Endothelial cell (in vitro differentiated cells): ENCODE measurements at regions not wholly inside any gene's neighbourhood (a gene's known extent, or its start where the extent isn't known, plus 50 kb on each side); places are given as distances from the start of the nearest gene placed in this dataset.
"Not testable (repeated sequence)": the region's sequence is repeated elsewhere in the genome, so short reads cannot be mapped to it uniquely, and the experiment has no call there.

Experiments
- DNase-seq: peaks from one replicate; pipeline ENCODE4 v3.0.0; 2021; ENCODE audit warnings: low spot score
- H3K27ac Mint-ChIP-seq: one replicate; pipeline ENCODE4 v1.8.0; 2021; ENCODE audit warnings: mixed read lengths, inconsistent platforms; ENCODE audit not compliant: unreplicated experiment
- H3K27me3 Mint-ChIP-seq: one replicate; pipeline ENCODE4 v1.8.0; 2021; ENCODE audit warnings: mild to moderate bottlenecking, moderate library complexity, mixed read lengths, inconsistent platforms; ENCODE audit not compliant: unreplicated experiment
- H3K36me3 Mint-ChIP-seq: one replicate; pipeline ENCODE4 v1.8.0; 2021; ENCODE audit warnings: mild to moderate bottlenecking, low read depth, mixed read lengths, inconsistent platforms; ENCODE audit not compliant: unreplicated experiment
- H3K4me1 Mint-ChIP-seq: one replicate; pipeline ENCODE4 v1.8.0; 2021; ENCODE audit warnings: mild to moderate bottlenecking, mixed read lengths, inconsistent platforms; ENCODE audit not compliant: unreplicated experiment
- H3K4me3 Mint-ChIP-seq: one replicate; pipeline ENCODE4 v1.8.0; 2021; ENCODE audit warnings: mild to moderate bottlenecking, mixed read lengths, inconsistent platforms; ENCODE audit not compliant: unreplicated experiment
- H3K9me3 Mint-ChIP-seq: one replicate; pipeline ENCODE4 v1.8.0; 2021; ENCODE audit warnings: mixed read lengths, inconsistent platforms; ENCODE audit not compliant: unreplicated experiment
- CTCF ChIP-seq: fragments of 200-600 bp; sonication (generic); IDR thresholded peaks from one replicate; pipeline ENCODE4 v1.5.0; 2021; ENCODE audit warnings: antibody characterized with exemption; ENCODE audit not compliant: unreplicated experiment

DNA sequence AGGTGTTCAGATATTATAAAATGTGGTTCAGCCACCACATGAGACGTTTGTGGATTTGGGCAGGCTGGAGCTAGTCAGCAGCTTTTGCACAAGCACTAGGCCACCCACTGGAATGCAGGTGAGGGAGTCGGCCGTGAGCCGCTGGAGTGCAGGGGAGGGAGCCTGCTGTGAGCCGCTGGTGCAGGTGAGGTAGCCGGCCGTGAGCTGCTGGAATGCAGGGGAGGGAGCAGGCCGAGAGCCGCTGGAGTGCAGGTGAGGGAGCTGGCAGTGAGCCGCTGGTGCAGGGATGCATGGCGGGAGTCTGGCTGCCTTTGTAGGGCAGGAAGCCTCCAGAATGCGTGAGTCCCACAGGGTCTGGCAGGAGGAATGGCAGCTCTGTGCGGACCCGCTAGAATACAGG lies 1907.6 kb upstream of the DEFB115 start:
- no peak for DNase-seq
- peak overlapping the region; percentile 73 for H3K4me3 Mint-ChIP-seq
- no peak for TF ChIP-seq CTCF
- H3K27me3 Mint-ChIP-seq: peaks cover 12% of the 10 kb centered on the region
- H3K4me1 Mint-ChIP-seq: no peaks in the 10 kb centered on the region
- peaks cover 50% of the 10 kb centered on the region for H3K9me3 Mint-ChIP-seq
- H3K36me3 Mint-ChIP-seq: peaks cover 9% of the 10 kb centered on the region
- H3K27ac Mint-ChIP-seq: no peak overlapping the region

GRCh38 chr20:29375937-29376336 lies 1881.5 kb upstream of the DEFB115 start:
- H3K9me3 Mint-ChIP-seq: peaks cover 33% of the 10 kb centered on the region
- H3K36me3 Mint-ChIP-seq: not testable (repeated sequence)

DNA sequence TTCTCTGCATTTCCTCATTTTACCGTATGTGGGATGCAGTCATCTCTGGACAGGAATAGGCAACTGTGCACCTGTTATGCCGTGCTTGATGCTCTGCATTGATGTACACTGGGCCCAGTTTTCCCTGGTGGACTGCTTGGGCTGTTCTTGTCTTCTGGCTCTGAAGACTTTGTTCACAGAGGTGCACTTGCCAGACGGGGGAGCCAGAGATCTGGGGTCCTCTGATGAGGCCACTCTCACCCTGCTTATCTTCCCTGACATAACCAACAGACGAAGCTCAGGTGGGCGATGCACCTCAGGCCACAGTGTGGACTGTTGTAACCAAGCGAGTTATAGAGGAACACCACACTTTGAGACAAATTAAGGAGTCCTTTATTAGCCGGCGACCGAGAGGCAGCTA lies 1864.6 kb upstream of the DEFB115 start:
- Mint-ChIP-seq H3K36me3 (peaks cover 11% of the 10 kb centered on the region), H3K9me3 (peaks cover 52% of the 10 kb centered on the region)
- not testable (repeated sequence) for H3K27ac Mint-ChIP-seq, H3K4me1 Mint-ChIP-seq, DNase-seq, H3K4me3 Mint-ChIP-seq, H3K27me3 Mint-ChIP-seq

More at GRCh38 chr20:29375937-29376336, 1881.5 kb upstream of the DEFB115 start:
- H3K27ac Mint-ChIP-seq, H3K4me1 Mint-ChIP-seq, DNase-seq, H3K27me3 Mint-ChIP-seq, H3K4me3 Mint-ChIP-seq: not testable (repeated sequence)

DNA sequence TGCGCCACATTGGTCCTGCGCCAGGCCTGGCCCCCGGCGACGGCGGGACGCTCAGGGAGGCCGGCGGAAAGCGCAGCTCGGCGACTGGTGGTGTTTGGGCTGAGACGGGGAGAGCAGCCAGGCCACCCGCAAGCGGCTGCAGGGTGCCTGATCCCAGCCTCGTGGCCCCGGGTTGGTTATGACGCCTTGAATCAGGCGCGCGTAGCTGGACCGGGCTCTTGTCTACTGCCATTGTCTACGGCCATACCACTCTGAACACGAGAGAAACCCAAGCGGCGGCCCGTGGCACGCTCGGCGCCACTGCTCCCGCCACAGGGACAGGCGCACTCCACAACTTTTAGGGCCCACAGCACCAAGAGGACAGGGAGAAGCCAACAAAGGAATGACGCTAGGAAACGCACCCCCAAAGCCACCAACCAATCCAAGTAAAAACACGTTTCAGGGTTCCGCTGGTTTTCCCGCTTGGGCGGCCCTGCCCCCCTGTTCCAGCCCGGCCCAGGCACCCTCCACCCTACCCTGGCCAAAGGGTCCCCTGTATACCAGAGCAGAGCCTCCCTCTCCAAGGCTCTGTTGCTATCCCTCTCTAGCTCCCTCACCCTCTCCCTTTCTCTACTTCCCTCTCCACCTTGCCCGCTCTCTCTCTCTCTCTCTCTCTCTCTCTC lies 1849.3 kb upstream of the DEFB115 start:
- Mint-ChIP-seq H3K27me3 (peaks cover 35% of the 10 kb centered on the region), H3K4me1 (peaks cover 2% of the 10 kb centered on the region), H3K4me3 (peak overlapping the region; percentile 17), H3K27ac (no peak overlapping the region), H3K36me3 (peaks cover 35% of the 10 kb centered on the region), H3K9me3 (peaks cover 48% of the 10 kb centered on the region)
- DNase-seq: no peak
- TF ChIP-seq CTCF: no peak

DNA sequence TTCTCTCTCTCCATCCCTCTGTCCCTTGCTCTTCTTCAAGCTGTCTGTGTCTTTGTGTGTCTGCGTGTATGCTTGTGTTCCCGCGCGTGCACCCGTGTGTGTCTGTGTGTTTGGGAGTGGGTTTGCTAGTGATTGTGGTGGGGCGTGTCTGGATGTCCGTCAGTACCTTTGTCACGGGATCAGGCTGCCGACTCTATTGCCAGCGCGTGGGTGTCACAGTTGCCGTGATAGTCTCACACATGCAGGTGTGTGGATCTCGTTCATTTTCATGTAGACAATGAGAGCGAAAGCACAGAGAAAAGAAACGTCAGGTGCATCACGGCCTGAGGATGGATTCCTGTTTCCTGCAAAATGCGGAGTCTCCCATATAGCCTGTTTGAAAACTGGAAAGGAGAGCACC lies 1848.8 kb upstream of the DEFB115 start:
- peaks cover 52% of the 10 kb centered on the region for H3K9me3 Mint-ChIP-seq
- H3K27ac Mint-ChIP-seq: peak overlapping the region; percentile 17
- peaks cover 37% of the 10 kb centered on the region for H3K27me3 Mint-ChIP-seq
- not testable (repeated sequence) for DNase-seq, H3K4me1 Mint-ChIP-seq
- peaks cover 39% of the 10 kb centered on the region for H3K36me3 Mint-ChIP-seq
- peak overlapping the region; percentile 66 for H3K4me3 Mint-ChIP-seq

- Mint-ChIP-seq H3K9me3 (peaks cover 52% of the 10 kb centered on the region), H3K4me3 (peak overlapping the region; percentile 66), H3K27ac (peak overlapping the region; percentile 17), H3K36me3 (peaks cover 39% of the 10 kb centered on the region), H3K27me3 (peaks cover 37% of the 10 kb centered on the region)
- not testable (repeated sequence) for H3K4me1 Mint-ChIP-seq, DNase-seq
Measured at GRCh38 chr20:29409160-29409689, 1848.2 kb upstream of the DEFB115 start.
